RWPE2 (cell line): ENCODE measurements at regions not wholly inside any gene's neighbourhood (a gene's known extent, or its start where the extent isn't known, plus 50 kb on each side); places are given as distances from the start of the nearest gene placed in this dataset.

Experiments
- ATAC-seq: fragments of 200-7000 bp; cut with Tn5 transposase; 3 replicates; pipeline ENCODE4 v1.9.1; 2021; ENCODE audit warnings: low read depth
- DNase-seq: peaks from one replicate; pipeline ENCODE4 v3.0.0-alpha.2; 2020; ENCODE audit warnings: low spot score
- H3K27ac ChIP-seq: fragments of 450-650 bp; 2 replicates; pipeline ENCODE4 v1.5.1; 2017; ENCODE audit warnings: mild to moderate bottlenecking; ENCODE audit not compliant: poor library complexity, severe bottlenecking
- H3K27me3 ChIP-seq: fragments of 250-450 bp; sonication (Bioruptor Pico); 2 replicates; pipeline ENCODE4 v1.5.1; 2021; ENCODE audit warnings: mild to moderate bottlenecking, moderate library complexity; ENCODE audit not compliant: insufficient read depth, poor library complexity, severe bottlenecking
- H3K36me3 ChIP-seq: fragments of 250-450 bp; sonication (Bioruptor Pico); 2 replicates; pipeline ENCODE4 v1.5.1; 2020; ENCODE audit warnings: low read depth, mild to moderate bottlenecking, moderate library complexity
- H3K4me1 ChIP-seq: fragments of 250-450 bp; sonication (Bioruptor Pico); 2 replicates; pipeline ENCODE4 v1.5.1; 2021; ENCODE audit warnings: mild to moderate bottlenecking, moderate library complexity; ENCODE audit not compliant: insufficient read depth, poor library complexity, severe bottlenecking
- H3K4me3 ChIP-seq: fragments of 250-450 bp; sonication (Bioruptor Pico); 2 replicates; pipeline ENCODE4 v1.5.1; 2021; ENCODE audit warnings: mild to moderate bottlenecking, moderate library complexity; ENCODE audit not compliant: severe bottlenecking
- H3K9me3 ChIP-seq: fragments of 250-450 bp; sonication (Bioruptor Pico); 2 replicates; pipeline ENCODE4 v1.5.1; 2021; ENCODE audit warnings: mild to moderate bottlenecking, moderate library complexity; ENCODE audit not compliant: severe bottlenecking
- TF ChIP-seq, protein P1 (sequence below): fragments of 450-650 bp; IDR thresholded peaks from one replicate; pipeline ENCODE4 v1.5.1; 2017; ENCODE audit warnings: mild to moderate bottlenecking, moderate library complexity; ENCODE audit not compliant: poor library complexity, severe bottlenecking

DNA sequence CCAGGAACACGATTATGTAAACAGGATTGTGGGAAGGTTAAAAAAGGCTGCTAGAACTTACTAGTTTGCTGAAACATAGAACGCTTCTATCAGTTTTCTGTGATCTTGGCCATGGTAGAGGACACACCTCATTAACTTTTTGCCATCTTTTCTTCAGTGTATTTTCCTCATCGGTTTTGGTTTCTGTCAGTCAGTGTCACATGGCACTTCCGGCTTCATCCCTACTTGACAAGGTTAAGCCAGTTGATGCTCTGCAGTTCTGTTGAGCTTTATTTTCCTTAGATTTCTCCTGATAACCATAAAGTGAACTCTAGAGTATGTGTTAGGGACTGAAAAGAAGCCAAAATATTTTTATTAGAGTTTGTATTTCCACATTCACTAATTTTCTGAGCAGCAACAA is 147.5 kb downstream of the NDFIP2 start:
- Histone ChIP-seq H3K4me1 (peaks cover 10% of the 10 kb centered on the region), H3K27me3 (no peaks in the 10 kb centered on the region), H3K36me3 (no peaks in the 10 kb centered on the region), H3K9me3 (no peaks in the 10 kb centered on the region), H3K4me3 (no peak overlapping the region), H3K27ac (no peak overlapping the region)
- ATAC-seq (no peak), DNase-seq (no peak)
- TF ChIP-seq, protein P1, sequence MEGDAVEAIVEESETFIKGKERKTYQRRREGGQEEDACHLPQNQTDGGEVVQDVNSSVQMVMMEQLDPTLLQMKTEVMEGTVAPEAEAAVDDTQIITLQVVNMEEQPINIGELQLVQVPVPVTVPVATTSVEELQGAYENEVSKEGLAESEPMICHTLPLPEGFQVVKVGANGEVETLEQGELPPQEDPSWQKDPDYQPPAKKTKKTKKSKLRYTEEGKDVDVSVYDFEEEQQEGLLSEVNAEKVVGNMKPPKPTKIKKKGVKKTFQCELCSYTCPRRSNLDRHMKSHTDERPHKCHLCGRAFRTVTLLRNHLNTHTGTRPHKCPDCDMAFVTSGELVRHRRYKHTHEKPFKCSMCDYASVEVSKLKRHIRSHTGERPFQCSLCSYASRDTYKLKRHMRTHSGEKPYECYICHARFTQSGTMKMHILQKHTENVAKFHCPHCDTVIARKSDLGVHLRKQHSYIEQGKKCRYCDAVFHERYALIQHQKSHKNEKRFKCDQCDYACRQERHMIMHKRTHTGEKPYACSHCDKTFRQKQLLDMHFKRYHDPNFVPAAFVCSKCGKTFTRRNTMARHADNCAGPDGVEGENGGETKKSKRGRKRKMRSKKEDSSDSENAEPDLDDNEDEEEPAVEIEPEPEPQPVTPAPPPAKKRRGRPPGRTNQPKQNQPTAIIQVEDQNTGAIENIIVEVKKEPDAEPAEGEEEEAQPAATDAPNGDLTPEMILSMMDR, result no peak

DNA sequence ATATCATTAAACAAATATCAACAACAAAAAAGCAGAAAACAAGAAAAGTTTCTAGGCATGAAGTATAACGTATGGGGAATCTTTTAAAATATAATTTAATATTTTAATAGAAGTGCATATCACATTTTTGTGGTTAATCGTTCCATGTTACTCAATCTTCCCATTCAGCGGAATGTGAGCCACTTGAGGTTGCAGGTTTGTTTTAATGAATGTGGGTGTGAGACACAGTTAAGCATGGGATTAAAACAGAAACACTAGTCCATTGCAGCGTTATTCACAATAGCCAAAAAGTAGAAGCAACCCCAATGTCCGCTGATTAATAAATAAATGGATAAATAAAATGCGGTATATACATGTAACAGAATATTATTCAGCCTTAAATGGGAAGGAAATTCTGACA is 146.0 kb downstream of the NDFIP2 start:
- Histone ChIP-seq H3K4me1 (peaks cover 14% of the 10 kb centered on the region), H3K27ac (no peak overlapping the region), H3K9me3 (no peaks in the 10 kb centered on the region), H3K27me3 (no peaks in the 10 kb centered on the region), H3K4me3 (no peak overlapping the region), H3K36me3 (no peaks in the 10 kb centered on the region)
- DNase-seq, result no peak
- TF ChIP-seq, protein P1, result no peak
- ATAC-seq, result no peak

DNA sequence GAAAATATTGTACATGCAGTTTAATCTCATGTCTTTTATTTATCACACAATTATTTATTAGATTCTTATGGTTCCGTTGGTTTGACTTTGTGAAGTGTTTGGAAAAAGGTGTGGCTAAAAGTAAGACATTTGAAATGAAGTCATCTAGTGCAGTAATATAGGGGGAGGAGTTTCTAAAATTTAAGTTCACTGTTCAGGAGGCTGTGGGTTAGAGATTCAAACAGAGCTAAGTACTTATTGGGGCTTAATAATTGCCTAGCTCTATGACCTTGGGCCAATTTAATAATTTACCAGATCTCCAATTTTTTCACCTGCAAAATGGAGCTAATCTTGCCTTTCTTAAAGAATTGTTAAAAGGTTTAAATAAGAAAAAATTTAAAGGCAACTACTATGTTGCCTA is 144.6 kb downstream of the NDFIP2 start:
- Histone ChIP-seq H3K4me3 (no peak overlapping the region), H3K27me3 (no peaks in the 10 kb centered on the region), H3K9me3 (peaks cover 2% of the 10 kb centered on the region), H3K4me1 (peaks cover 13% of the 10 kb centered on the region), H3K36me3 (no peaks in the 10 kb centered on the region), H3K27ac (no peak overlapping the region)
- TF ChIP-seq, protein P1, result no peak
- no peak for DNase-seq
- no peak for ATAC-seq

DNA sequence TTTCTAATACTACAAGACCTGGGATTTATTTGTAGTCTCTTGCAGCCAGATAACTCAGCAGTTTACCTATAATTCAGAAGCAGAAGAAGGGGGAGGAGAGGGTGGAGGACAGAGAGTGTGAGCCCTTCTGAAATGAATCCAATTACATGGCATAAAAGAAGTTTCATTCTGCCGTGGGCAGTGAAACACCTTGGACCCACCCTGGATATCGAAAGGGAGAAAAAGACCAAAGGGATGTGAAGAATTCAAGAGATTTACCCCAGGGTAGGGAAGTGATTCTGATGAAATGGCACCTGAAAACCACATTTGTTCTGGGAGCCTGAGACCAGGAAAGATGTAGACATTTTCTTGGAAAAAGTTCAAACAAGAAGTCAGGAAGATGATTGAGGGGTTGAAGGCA is 140.9 kb downstream of the NDFIP2 start:
- Histone ChIP-seq H3K36me3 (no peaks in the 10 kb centered on the region), H3K9me3 (peaks cover 2% of the 10 kb centered on the region), H3K27ac (peak overlapping the region; percentile 61), H3K4me3 (no peak overlapping the region), H3K4me1 (peaks cover 12% of the 10 kb centered on the region), H3K27me3 (no peaks in the 10 kb centered on the region)
- ATAC-seq (peak; percentile 84), DNase-seq (no peak)
- TF ChIP-seq, protein P1, result no peak

DNA sequence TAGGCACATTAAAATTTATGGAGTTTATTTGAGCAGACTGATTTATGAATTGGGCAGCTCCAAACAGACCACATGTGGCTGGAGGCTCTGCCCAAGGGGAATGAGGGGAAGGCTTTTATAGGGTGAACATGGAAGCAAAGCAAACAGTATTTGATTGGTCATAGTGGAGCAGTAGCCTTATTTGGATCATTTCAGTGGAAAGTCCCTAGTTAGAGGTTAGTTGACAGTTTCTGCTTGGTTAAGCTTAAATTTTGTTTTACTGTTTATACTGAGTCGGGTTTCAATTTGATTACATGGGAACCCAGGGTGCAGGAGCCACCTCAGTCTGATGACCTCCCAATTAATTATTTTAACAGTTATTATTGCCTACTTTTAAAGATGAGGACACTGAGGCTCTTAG is 140.5 kb downstream of the NDFIP2 start:
- Histone ChIP-seq H3K4me3 (no peak overlapping the region), H3K27ac (peak overlapping the region; percentile 61), H3K9me3 (peaks cover 2% of the 10 kb centered on the region), H3K36me3 (no peaks in the 10 kb centered on the region), H3K4me1 (peaks cover 11% of the 10 kb centered on the region), H3K27me3 (no peaks in the 10 kb centered on the region)
- TF ChIP-seq, protein P1, result no peak
- DNase-seq, result no peak
- ATAC-seq, result no peak
